Activated T-helper 2 cell treated with anti-CD3 and anti-CD28 coated beads, Interferon-gamma antibody, Interleukin-2, Interleukin-4, amounts not matched to agents 10 μg/mL and 5 μg/mL and 100 μg/mL, durations not matched to agents 14 hours and 24 hours and 36 hours (primary cell): ENCODE measurements at regions not wholly inside any gene's neighbourhood (a gene's known extent, or its start where the extent isn't known, plus 50 kb on each side); places are given as distances from the start of the nearest gene placed in this dataset.
A peak's percentile ranks its signal among the peaks of the same experiment; 100 is the strongest.
"Not testable (repeated sequence)": the region's sequence is repeated elsewhere in the genome, so short reads cannot be mapped to it uniquely, and the experiment has no call there.

Source experiments
- DNase-seq: peaks from one replicate; pipeline ENCODE4 v3.0.0; 2021; ENCODE audit warnings: low spot score
- H3K27ac Mint-ChIP-seq: one replicate; pipeline ENCODE4 v1.8.0; 2021; ENCODE audit warnings: mixed read lengths
- H3K27me3 Mint-ChIP-seq: one replicate; pipeline ENCODE4 v1.8.0; 2021; ENCODE audit warnings: low read depth, mixed read lengths
- H3K36me3 Mint-ChIP-seq: one replicate; pipeline ENCODE4 v1.8.0; 2021; ENCODE audit warnings: low read depth, mixed read lengths
- H3K4me1 Mint-ChIP-seq: one replicate; pipeline ENCODE4 v1.8.0; 2021; ENCODE audit warnings: low read depth, mixed read lengths
- H3K4me3 Mint-ChIP-seq: one replicate; pipeline ENCODE4 v1.8.0; 2021; ENCODE audit warnings: low read depth, mild to moderate bottlenecking, moderate library complexity, mixed read lengths
- H3K9me3 Mint-ChIP-seq: one replicate; pipeline ENCODE4 v1.8.0; 2021; ENCODE audit warnings: mixed read lengths
- intact Hi-C: fragments of 100-400 bp; cut with micrococcal nuclease; formaldehyde crosslinking; loops from one replicate; pipeline ENCODE4 v1.15.1; 2023

DNA sequence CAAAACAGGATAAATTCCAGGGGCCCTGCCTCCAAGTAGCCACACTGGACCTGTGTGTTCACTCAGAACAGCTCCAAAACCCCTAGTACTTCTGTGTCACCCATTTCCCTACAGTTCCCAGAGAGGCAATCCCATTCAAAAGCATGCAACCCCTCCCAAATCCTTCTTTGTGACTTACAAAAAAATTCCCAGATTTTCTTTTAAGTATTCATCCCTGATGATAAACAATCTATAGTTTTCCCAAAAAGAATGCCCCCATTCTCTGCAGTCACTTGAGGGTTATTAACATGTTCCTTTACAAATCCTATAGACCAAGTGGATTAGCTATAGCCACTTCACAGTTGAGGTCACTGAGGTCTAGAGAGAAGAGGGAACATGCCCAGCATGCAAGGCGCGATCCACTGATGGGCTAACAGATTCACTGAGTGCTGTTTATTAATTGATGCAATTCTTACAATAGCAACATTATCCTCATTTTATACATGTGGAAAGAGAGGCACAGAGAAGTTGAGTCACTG lies 85.4 kb downstream of the MYL12B start:
- DNase-seq = no peak
- H3K4me3 Mint-ChIP-seq = no peak overlapping the region
- intact Hi-C loops = no loop called here
- peaks cover 9% of the 10 kb centered on the region for H3K4me1 Mint-ChIP-seq
- no peaks in the 10 kb centered on the region for H3K9me3 Mint-ChIP-seq
- H3K27ac Mint-ChIP-seq = no peak overlapping the region
- peaks cover 3% of the 10 kb centered on the region for H3K27me3 Mint-ChIP-seq
- no peaks in the 10 kb centered on the region for H3K36me3 Mint-ChIP-seq

DNA sequence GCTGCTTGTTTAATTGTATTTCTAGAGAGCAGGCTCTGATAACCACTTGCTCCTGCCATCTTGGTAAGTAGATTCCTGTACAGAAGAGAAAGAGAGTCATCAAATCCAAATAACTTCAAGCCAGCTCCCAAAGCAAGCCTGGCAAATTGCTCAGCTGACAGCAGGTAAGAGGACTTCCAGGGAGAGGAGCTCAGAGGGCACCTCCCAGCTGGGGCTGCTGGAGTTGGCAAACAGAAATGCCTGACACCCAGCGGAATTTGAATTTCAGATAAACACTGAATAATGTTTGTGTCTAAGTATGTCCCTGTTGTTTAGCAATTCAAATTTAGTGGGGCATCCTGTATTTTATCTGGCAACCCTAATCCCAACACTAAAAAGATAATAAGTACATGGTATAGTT lies 86.2 kb downstream of the MYL12B start:
- H3K27ac Mint-ChIP-seq = no peak overlapping the region
- DNase-seq = no peak
- peaks cover 3% of the 10 kb centered on the region for H3K27me3 Mint-ChIP-seq
- intact Hi-C loops = no loop called here
- no peak overlapping the region for H3K4me3 Mint-ChIP-seq
- H3K4me1 Mint-ChIP-seq = peaks cover 10% of the 10 kb centered on the region
- H3K36me3 Mint-ChIP-seq = no peaks in the 10 kb centered on the region
- H3K9me3 Mint-ChIP-seq = no peaks in the 10 kb centered on the region

DNA sequence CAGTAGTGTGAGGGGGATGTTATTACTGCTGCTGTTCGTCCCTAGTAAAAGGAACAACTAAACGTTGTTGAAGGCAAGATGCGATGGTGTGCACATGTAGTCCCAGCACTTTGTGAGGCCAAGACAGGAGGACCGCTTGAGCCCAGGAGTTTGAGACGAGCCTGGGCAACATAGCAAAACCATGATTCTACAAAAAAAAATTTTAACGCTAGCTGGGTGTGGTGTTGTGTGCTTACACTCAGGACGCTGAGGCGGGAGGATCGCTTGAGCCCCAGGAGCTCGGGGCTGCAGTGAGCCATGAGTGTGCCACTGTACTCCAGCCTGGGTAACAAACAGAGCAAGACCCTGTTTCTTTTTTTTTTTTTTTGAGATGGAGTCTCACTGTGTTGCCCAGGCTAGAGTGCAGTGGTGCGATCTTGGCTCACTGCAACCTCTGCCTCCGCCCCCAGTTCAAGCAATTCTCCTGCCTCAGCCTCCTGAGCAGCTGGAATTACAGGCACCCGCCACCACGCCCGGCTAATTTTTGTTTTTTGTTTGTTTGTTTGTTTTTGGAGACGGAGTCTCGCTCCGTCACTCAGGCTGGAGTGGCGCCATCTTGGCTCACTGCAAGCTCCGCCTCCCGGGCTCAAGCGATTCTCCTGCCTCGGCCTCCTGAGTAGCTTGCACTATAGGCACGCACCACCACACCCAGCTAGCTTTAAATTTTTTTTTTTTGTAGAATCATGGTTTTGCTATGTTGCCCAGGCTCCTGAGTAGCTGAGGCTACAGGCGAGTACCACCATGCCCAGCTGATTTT lies 87.3 kb downstream of the MYL12B start:
- H3K9me3 Mint-ChIP-seq, H3K27me3 Mint-ChIP-seq, H3K4me3 Mint-ChIP-seq, DNase-seq, intact Hi-C loops, H3K27ac Mint-ChIP-seq, H3K36me3 Mint-ChIP-seq: not testable (repeated sequence)
- H3K4me1 Mint-ChIP-seq = peaks cover 13% of the 10 kb centered on the region

DNA sequence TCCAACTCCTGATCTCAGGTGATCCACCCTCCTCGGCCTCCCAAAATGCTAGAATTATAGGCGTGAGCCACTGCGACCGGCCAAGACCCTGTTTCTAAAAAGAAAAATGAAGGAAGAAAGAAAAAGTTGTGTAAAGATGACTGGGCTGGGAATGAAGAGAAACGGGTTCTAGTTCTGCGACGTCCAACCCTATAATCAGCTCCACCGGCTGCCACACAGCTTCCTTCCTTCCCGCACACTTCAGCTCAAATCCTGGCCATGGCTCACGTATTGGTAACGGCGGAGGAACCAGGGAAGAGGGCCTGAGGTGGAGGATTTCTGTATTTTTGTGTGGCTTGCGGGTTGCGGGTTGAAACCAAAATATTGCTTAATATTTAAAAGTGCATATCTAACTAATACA lies 88.1 kb downstream of the MYL12B start:
- Mint-ChIP-seq H3K27ac (no peak overlapping the region), H3K27me3 (peaks cover 3% of the 10 kb centered on the region), H3K4me3 (no peak overlapping the region), H3K4me1 (peaks cover 20% of the 10 kb centered on the region), H3K36me3 (no peaks in the 10 kb centered on the region), H3K9me3 (no peaks in the 10 kb centered on the region)
- intact Hi-C loops = no loop called here
- DNase-seq = no peak

DNA sequence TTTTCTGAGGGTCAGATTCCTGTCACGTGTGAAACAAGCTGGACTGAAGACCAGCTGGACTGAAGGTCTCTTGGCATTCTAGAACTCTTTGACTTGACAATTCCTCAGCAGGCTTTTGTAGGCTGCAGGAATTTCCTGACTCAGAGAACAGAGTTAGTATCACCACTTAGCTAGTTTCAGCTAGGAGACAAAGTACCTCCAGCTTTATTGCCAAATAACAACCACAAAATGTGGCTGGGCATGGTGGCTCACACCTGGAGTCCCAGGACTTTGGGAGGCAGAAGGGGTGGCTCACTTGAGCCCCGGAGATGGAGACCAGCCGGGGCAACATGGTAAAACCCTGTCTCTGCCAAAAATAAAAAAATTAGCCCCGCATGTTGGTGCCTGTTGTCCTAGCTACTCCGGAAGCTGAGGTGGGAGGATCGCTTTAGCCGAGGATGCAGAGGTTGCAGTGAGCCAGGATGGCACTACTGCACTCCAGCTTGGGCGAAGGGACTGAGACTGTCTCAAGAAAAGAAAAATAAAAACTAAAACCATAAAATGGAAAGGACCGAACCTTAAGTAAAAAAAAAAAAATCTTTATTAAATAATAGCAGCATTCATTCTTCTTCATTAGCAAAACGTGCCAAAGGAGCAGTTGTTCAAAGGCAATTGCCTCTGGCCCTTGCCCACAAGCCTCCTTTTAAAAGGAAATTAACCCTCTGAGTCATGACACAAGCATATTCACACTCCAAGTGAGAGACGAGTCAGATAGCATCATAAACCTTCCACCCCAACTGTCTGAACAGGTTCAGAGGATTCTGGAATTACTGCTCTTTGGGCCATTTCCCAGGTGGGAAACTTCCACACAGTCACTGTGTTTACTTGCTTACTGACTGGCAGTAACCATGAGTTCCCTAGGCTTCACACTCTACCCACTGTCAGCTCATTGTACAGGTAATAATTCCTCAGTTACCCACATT lies 88.9 kb downstream of the MYL12B start:
- no peak for DNase-seq
- Mint-ChIP-seq H3K36me3 (no peaks in the 10 kb centered on the region), H3K4me3 (no peak overlapping the region), H3K27ac (no peak overlapping the region), H3K27me3 (peaks cover 3% of the 10 kb centered on the region), H3K4me1 (peaks cover 26% of the 10 kb centered on the region), H3K9me3 (no peaks in the 10 kb centered on the region)
- intact Hi-C loops = no loop called here

DNA sequence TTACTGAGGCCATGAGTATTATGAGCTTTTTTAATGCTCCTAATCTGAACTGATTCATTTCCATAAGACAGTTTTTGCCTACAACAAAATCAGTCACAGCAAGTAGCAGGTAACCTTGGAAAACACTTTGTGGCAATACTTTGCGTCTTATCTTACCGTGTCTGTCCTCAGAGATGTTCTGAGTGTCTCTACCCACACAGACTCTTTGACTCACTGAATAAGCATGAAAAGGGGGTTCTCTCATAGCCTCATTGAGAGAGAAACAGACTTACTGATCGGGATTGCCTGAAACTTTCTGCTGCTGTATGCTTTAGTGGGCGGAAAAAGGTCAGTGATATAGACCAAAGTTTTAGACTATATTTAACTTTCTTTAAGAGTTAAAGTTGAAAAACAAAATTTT lies 92.6 kb downstream of the MYL12B start:
- no peak for DNase-seq
- H3K4me1 Mint-ChIP-seq = peaks cover 35% of the 10 kb centered on the region
- no peaks in the 10 kb centered on the region for H3K27me3 Mint-ChIP-seq
- peaks cover 4% of the 10 kb centered on the region for H3K9me3 Mint-ChIP-seq
- peak overlapping the region; percentile 83 for H3K27ac Mint-ChIP-seq
- intact Hi-C loops = loop anchor here (1.0 kb wide), 4 partner anchors 14 to 94 kb away; no protein-coding TSS in a partner anchor
- H3K4me3 Mint-ChIP-seq = no peak overlapping the region
- H3K36me3 Mint-ChIP-seq = no peaks in the 10 kb centered on the region

DNA sequence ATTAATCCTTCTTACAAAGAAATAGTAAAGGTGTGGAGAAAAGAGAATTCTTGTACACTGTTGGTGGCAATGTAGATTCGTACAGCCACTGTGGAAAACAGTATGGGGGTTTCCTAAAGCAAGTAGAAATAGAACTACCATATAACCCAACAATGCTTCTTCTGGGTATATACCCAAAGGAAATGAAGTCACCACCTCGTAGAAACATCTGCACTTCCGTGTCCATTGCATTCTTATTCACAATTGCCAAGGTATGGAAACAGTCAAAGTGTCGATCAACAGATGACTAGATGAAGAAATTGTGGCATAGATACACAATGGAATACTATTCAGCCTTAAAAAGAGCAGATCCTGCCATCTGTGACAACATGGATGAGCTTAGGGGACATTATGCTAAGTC lies 93.4 kb upstream of the TGIF1 start:
- DNase-seq = no peak
- intact Hi-C loops = no loop called here
- peaks cover 4% of the 10 kb centered on the region for H3K9me3 Mint-ChIP-seq
- H3K36me3 Mint-ChIP-seq = no peaks in the 10 kb centered on the region
- H3K27me3 Mint-ChIP-seq = no peaks in the 10 kb centered on the region
- H3K4me1 Mint-ChIP-seq = peaks cover 33% of the 10 kb centered on the region
- peak overlapping the region; percentile 57 for H3K27ac Mint-ChIP-seq
- H3K4me3 Mint-ChIP-seq = no peak overlapping the region

DNA sequence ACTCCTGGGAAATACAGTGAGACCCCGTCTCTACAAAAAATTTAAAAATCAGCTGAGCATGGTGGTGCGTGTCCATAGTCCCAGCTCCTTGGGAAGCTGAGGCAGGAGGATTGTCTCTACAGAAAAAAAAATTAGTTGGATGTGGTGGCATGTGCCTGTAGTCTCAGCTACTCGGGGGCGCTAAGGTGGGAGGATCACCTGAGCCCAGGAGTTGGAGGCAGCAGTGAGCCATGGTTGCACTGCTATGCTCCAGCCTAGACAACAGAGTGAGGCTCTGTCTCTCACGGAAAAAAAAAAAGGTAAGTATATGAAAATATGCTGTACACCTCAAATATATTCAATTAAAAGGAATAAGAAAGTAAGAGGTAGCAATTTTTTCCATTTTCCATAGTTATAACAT lies 92.5 kb upstream of the TGIF1 start:
- Mint-ChIP-seq H3K4me3 (no peak overlapping the region), H3K4me1 (peaks cover 31% of the 10 kb centered on the region), H3K9me3 (peaks cover 4% of the 10 kb centered on the region), H3K36me3 (no peaks in the 10 kb centered on the region), H3K27me3 (no peaks in the 10 kb centered on the region), H3K27ac (no peak overlapping the region)
- intact Hi-C loops = no loop called here
- no peak for DNase-seq

DNA sequence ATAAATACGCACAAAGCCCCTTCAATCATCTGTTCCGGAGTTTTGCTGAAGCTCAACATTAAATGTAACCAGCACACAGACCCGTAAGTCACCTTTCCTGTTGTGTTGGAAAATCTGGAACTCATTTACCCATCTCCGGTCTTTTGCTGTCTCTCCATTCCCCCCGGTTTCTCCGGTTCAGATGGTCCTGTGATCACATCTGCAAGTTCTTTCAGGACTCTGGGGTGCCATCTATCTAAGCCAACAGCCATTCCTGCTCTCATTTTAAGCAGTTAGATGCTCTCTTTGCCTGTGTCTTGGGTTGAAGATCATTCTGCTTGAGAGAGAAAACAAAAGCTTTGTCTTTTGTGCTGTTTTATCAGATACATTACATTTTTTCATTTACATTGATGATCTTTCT lies 91.7 kb upstream of the TGIF1 start:
- H3K27ac Mint-ChIP-seq = no peak overlapping the region
- peaks cover 4% of the 10 kb centered on the region for H3K9me3 Mint-ChIP-seq
- H3K27me3 Mint-ChIP-seq = no peaks in the 10 kb centered on the region
- intact Hi-C loops = no loop called here
- peaks cover 30% of the 10 kb centered on the region for H3K4me1 Mint-ChIP-seq
- no peak for DNase-seq
- H3K36me3 Mint-ChIP-seq = no peaks in the 10 kb centered on the region
- H3K4me3 Mint-ChIP-seq = no peak overlapping the region

DNA sequence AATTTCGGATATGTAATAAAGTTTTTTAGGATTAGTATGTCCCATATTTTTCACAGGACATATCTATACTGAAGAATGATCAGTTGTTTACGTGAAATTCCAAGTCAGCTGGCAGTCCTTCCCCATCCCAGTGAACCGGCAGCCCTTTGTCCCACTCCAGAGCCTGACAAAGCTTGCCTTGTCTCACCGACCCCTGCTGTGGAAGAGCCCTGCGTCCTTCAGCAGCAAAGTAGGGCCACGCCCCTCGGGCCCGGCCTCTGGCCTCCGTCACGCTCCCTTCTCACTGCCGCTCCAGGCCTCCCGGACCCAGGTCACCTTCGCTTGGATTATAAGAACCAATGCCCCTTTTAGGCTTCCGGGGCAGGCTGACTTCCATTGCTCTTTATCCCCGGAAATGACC lies 89.8 kb upstream of the TGIF1 start:
- intact Hi-C loops = no loop called here
- Mint-ChIP-seq H3K4me1 (peaks cover 19% of the 10 kb centered on the region), H3K27me3 (peaks cover 2% of the 10 kb centered on the region), H3K27ac (no peak overlapping the region), H3K36me3 (no peaks in the 10 kb centered on the region), H3K9me3 (peaks cover 4% of the 10 kb centered on the region), H3K4me3 (no peak overlapping the region)
- DNase-seq = no peak

DNA sequence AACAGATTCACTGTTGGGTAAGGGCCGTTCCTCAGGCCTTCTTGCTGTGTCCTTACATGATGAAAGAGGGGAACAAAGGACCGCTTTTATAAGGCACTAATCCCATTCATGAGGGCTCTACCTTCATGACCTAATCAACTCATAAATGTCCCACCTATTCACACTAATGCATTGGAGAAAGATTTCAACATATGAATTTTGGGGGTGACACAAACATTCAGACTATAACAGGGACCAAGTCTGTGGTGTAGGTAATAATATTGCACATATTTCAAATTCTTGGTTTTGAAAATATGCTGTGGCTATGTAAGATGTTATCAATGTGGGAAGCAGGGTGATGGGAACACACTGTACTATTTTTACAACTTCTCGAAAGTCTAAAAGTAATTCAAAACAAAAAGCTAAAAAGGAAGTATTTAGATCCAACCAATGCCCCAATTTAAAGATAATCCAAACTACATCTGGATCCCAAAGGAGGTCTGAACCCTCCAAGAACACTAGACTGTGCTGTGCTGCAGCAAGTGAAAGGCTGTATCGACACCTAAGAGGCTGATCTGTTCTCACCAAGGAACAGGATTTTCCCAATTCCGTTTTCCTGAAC lies 82.4 kb upstream of the TGIF1 start:
- H3K36me3 Mint-ChIP-seq = no peaks in the 10 kb centered on the region
- peaks cover 9% of the 10 kb centered on the region for H3K27me3 Mint-ChIP-seq
- H3K4me3 Mint-ChIP-seq = no peak overlapping the region
- no peaks in the 10 kb centered on the region for H3K4me1 Mint-ChIP-seq
- DNase-seq = no peak
- intact Hi-C loops = no loop called here
- no peaks in the 10 kb centered on the region for H3K9me3 Mint-ChIP-seq
- no peak overlapping the region for H3K27ac Mint-ChIP-seq

DNA sequence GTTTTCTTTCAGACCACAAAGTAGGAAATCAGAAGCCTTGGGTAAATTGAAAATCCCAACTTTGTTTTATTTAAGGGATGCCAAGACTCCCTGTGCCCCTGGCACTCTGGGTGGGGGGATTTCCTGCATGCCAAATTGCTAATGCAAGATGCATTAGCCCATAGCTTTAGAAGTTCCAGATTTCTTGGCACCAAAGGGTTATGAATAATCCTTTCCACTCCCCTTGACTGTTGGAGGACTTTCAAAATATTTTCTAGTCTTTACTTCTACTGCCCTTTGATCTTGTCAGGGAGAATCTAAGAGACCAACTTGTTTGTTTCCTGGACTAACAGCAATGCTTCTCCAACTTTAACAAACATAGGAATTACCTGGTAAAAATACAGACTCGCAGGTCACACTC lies 81.8 kb upstream of the TGIF1 start:
- Mint-ChIP-seq H3K4me3 (no peak overlapping the region), H3K4me1 (no peaks in the 10 kb centered on the region), H3K27me3 (peaks cover 11% of the 10 kb centered on the region), H3K27ac (no peak overlapping the region), H3K36me3 (no peaks in the 10 kb centered on the region), H3K9me3 (no peaks in the 10 kb centered on the region)
- intact Hi-C loops = no loop called here
- no peak for DNase-seq
